Effector CD8-positive, alpha-beta T cell (primary cell): ENCODE measurements at regions not wholly inside any gene's neighbourhood (a gene's known extent, or its start where the extent isn't known, plus 50 kb on each side); places are given as distances from the start of the nearest gene placed in this dataset.
"Not testable (repeated sequence)": the region's sequence is repeated elsewhere in the genome, so short reads cannot be mapped to it uniquely, and the experiment has no call there.

Experiments
- DNase-seq: peaks from one replicate; lab custom pipeline; 2025; lab: John Stamatoyannopoulos, UW

DNA sequence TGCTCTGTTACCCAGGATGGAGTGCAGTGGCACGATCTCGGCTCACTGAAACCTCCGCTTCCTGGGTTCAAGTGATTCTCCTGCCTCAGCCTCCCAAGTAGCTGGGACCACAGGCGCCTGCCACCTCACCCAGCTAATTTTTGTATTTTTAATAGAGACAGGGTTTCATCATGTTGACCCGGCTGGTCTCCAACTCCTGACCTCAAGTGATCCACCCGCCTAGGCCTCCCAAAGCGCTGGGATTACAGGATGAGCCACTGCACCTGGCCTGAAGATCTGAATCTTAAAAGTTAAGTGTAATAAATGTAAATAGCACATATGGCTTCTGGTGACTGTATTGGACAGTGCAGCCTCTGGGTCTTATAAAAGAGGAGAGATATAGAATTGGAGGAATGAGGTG is 74.2 kb upstream of the NOX3 start:
- not testable (repeated sequence) for DNase-seq

DNA sequence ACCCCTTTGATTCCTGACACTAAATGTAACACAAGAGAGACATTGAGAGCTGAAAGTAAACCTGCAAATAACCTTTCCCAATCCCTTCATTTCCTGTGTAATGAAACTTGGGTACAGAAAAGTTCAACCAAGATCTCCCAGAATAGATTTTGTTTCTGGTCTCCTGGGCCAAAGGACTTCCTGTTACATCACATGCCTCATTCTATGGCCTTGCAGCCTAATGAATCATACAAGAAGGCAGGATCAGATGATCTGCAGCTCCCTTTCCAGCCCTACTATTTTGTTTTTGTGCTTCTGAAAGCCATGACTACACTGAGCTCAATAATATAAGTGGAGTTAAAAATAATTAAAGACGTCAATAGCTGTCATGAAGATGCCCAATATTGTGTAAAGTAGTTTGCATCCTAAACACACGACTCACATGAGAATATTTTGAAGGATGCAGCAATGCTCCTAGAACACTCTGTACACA is 73.4 kb upstream of the NOX3 start:
- no peak for DNase-seq

DNA sequence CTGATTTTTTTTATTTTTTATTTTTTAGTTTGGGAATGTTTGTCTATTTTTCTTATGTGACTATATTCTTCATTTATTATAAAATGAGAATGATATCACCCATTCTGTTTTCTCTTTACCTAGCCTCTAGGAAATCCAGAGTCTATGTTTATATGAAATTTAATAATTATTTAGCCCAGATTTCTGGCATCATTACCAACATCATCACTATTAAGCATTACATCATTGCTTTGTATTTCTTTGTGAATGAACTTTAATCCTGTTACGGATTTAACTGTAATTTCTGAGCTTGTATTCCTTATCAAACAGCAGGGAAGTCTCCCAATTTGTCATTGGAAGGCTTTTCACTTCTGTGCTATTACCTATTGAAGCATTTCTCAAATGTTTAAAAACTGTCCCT is 72.7 kb upstream of the NOX3 start:
- DNase-seq, result no peak

DNA sequence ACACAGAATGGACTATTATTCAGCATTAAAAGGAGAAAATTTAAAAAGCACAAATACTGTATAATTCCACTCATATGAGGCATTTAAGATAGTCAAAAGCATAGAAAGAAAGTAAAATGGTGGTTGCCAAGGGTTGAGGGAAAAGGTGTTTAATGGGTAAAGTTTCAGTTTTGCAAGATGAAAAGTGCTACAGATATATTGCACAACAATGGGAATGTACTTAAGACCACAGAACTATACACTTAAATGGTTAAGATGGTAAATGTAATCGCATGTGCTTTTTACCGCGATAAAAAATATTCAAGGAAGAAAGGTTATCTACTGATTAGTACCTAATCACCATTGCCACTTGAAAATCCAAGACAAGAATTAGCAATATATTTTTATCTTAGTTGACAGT is 71.8 kb upstream of the NOX3 start:
- DNase-seq, result no peak

DNA sequence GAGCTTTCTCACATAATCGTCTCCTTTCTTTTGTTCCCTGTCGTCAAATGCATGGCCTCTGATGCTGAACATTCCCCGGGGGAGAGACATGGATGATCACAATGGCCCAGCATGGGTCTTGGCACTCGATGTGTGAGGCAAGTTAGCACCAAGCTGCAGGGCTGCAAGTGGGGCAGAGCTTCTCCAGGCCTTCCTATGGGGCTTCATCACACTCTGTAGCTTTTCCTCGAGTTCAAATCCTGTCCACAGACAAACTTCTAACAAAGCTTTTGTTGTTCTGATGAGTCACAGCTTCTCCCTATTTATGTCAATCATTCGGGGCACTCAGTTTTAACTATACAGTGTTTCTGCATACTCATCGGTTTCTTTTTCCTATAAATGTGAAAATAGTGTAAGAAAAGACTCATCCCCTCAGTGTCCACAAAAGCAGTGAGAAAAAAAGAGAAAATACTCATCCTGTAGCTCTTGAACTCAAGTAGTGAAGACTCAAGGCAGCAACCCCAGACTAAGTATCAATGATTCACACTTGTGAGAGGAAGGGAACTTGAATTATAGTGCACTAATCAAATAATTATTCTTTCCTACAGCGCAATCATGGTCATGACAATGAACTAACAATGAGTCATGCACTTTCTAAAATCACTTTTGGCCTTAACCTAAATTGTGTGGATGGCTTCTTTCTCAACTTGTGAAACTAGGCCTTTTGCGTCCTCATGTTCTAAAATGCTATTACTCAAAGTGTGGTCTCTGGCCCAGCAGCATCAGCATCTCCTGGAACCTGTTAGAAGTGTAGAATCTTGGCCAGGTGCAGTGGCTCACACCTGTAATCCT is 68.4 kb upstream of the NOX3 start:
- DNase-seq, result no peak

DNA sequence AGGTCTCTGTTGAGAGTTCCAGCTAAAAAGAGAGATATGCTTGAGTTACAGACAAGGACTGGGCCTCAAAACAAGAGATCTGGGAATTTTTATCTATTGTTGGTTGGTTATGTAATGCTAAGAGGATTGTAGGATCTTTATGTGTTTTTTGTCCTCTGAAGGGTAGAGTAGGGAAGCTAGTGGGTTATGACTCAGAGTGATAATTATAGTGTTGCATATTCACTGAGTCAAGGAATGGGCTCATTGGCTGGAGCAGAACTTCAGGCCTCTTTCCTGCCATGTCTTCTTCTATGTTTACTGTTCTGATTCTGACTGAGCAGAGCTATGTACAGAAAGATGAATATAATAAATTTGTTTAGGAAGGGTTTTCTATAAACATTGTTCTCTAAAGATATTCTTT is 66.1 kb upstream of the NOX3 start:
- DNase-seq, result no peak

DNA sequence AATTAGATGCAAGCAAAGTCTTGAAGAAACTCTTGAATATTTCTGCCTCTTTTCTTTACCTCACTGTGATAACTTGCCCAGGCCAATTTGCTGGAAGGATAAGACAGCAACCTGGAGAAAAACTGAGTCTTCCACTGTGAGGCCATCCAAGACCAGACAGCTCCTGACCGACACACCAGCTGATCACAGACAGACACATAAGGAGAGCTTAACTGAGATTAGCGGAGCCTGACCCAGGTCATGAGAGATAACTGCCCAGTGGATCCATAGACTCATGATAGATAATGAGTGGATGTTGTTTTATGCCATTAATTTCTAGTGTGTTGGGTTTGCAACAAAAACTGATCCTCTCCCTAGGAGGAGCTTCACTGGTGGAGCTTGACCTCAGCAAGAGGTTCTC is 64.4 kb upstream of the NOX3 start:
- no peak for DNase-seq

DNA sequence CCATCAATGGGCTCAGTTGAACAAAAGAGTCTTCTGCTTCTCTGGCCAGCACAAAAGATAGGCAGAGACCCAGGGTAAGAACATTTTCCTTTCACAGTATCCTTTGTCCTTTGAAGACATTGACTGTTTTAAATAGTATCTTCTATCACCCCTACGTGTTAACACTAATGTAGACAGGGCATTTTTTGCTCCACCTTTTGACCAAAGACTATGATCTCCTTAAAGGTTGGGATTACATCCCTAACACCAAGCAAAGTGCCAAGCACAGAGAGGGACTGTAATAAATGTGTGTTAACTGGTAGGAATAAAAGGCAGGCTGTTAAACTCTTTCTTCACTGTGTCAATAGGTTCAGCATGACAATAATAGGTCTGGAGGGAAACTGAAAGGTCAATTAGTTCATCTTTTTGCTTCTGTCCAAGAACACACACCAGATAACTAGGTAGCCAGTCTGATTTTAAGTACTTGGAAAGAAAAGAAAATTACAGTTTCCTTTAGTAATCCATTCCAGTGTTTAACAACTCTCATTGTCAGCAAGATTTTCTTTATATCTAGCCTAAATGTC is 63.6 kb upstream of the NOX3 start:
- DNase-seq, result no peak

DNA sequence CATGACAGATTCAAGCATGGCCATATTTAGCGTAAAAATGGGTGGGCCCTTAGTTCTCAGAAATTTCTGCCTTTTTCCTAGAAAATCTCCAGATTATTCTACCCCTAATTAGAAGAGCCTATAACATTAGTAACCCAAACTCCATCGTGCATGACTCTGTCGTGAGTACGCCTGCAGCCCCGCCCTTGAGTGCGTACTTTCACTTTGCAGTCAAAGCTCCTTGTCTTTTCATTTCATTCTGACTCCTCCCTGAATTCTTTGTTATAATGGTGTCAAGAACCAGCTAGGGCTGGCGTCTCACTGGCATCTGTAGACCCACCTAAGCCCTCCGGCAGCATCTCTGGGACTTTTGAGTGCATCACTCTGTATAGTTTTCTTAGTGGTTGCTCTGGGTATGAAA is 61.7 kb upstream of the NOX3 start:
- no peak for DNase-seq

DNA sequence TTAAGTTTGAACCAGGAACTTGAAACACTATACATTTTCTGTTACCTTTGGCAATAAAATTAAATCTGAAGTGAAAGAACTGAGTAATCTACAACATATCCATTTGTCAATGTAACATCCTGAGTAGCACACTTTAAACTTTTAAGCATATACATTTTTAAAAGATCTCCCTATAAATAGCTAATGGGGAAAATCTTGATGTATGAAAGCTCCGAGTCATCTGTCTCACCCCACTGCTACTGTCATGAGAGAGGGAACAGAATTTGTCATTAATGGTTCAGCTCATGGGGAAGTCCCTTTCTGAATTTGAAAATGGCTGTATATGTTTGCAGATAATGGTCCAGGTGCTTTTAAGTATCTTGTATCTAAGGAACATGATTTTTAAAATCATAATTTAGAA is 55.2 kb upstream of the NOX3 start:
- no peak for DNase-seq

DNA sequence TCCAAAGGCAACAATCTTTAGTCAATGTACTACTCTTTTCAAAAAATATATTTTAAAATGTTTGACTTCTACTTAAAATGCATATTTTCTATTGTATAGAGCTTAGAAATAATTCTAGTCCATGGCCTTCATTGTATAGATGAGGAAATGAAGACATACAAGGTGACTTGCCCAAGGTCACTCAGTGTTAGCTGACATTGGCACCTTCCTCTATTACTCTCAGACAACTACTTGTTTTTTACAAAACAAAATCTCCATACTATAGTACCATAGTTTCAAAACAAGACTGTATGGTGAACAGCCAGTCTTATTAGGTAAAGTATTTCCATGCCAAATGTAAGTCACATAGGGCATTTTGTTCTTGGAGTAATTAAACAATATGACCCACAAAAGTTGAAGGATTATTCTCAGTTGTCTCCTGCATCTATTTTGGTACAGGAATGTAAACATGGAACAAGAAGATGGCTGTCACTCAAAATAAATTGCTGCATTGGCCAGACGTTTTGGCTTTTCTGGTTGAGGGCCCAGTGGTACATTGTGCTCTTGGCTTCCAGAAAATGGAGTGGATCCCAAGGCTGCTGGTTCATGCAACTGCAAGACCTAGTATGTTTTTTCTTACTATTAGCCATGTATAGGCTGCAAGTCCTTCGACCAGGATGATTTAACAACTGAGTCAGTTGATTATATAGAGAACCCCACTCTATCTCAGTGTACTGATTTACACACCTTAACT is 54.3 kb upstream of the NOX3 start:
- DNase-seq, result no peak

DNA sequence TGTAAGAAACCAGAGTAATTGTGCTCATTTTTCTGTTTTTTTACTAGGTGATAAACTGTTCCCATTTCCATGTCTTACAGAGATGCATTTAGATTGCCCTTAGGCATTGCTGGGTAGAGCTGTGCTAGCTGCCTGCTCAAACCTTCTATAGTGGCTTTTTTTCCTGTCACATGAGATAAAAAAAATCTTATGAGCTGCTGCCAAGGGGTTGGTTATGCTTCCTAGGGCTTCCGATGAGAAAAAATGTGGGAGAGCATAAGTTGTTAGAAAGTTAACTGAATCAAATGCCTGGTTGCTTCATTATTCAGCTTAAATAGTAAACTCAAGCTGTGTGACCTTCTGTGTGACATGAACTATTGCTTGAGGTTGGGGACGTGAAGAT is 50.0 kb upstream of the NOX3 start:
- no peak for DNase-seq
